ENCODE measurements at regions not wholly inside any gene's neighbourhood (a gene's known extent, or its start where the extent isn't known, plus 50 kb on each side); places are given as distances from the start of the nearest gene placed in this dataset.

DNA sequence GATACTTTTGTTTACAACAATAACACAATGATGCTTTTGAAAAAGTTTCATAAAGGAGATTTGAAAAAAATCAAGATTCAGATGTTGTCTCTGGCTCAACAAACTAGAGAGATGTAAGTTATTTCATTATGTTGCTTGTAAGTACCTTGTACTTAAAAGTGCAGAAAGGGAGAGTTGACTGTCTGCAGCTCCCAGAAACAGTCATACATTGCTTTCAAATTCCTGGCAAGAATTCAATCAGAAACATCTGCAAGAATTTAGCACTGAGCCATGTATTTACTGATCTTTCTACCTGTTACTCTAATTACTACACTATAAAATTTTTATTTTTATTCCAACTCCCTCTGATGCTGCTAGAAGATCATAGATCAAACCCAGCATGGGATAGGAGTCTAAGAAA, 1261.3 kb upstream of the SPRY2 start:
- no peak for TF ChIP-seq CTCF (IDR thresholded peaks at IDR 0.05)
- TF ChIP-seq POLR2AphosphoS5 (IDR thresholded peaks at IDR 0.05) = no peak
- no peak for TF ChIP-seq POLR2A (IDR thresholded peaks at IDR 0.05)

Measured in sigmoid colon (tissue), 4 donors.